ENCODE measurements at regions not wholly inside any gene's neighbourhood (a gene's known extent, or its start where the extent isn't known, plus 50 kb on each side); places are given as distances from the start of the nearest gene placed in this dataset.

GRCh38 chr12:88362439-88362838 is 217.8 kb downstream of the KITLG start:
- DNase-seq (ENCODE audit: low read depth) (peak; percentile 53), FAIRE-seq (no peak)
- Mint-ChIP-seq H3K27ac (ENCODE audit: unreplicated experiment) (peak overlapping the region; percentile 19), H3K27me3 (ENCODE audit: low read depth, unreplicated experiment) (peaks cover 1% of the 10 kb centered on the region), H3K4me3 (ENCODE audit: unreplicated experiment) (no peak overlapping the region), H3K36me3 (ENCODE audit: low read depth, unreplicated experiment) (no peaks in the 10 kb centered on the region), H3K4me1 (ENCODE audit: low read depth, unreplicated experiment) (peaks cover 21% of the 10 kb centered on the region), H3K9me3 (ENCODE audit: unreplicated experiment) (no peaks in the 10 kb centered on the region)
- no peak for TF ChIP-seq EZH2 (IDR thresholded peaks at IDR 0.05; ENCODE audit: insufficient read depth, low read length)
- no peak for TF ChIP-seq CTCF (IDR thresholded peaks at IDR 0.05; ENCODE audit: insufficient read depth, low read depth, low read length)
- no peaks in the 10 kb centered on the region for H3K4me1 ChIP-seq (ENCODE audit: insufficient read depth, low read length)
- no peak overlapping the region for H3K27ac ChIP-seq (ENCODE audit: low read depth, low read length)
- H3K9me3 ChIP-seq (ENCODE audit: insufficient read depth, low read depth, low read length) = no peaks in the 10 kb centered on the region
- H4K20me1 ChIP-seq (ENCODE audit: insufficient read depth, low read length) = no peaks in the 10 kb centered on the region
- H3K4me3 ChIP-seq (ENCODE audit: insufficient read depth, low read depth, low read length) = no peak overlapping the region
- no peaks in the 10 kb centered on the region for H3K27me3 ChIP-seq (ENCODE audit: insufficient read depth, low read length)
- H2AFZ ChIP-seq (ENCODE audit: low read depth, low read length) = no peak overlapping the region
- H3K36me3 ChIP-seq (ENCODE audit: insufficient read depth, low read length) = no peaks in the 10 kb centered on the region
- H3K9ac ChIP-seq (ENCODE audit: low read length) = no peak overlapping the region
- H3K79me2 ChIP-seq (ENCODE audit: insufficient read depth, low read length) = no peaks in the 10 kb centered on the region
- no peak overlapping the region for H3K4me2 ChIP-seq (ENCODE audit: low read length)

- Mint-ChIP-seq H3K27me3 (ENCODE audit: low read depth, unreplicated experiment) (no peaks in the 10 kb centered on the region), H3K4me3 (ENCODE audit: unreplicated experiment) (no peak overlapping the region), H3K9me3 (ENCODE audit: unreplicated experiment) (peaks cover 6% of the 10 kb centered on the region), H3K27ac (ENCODE audit: unreplicated experiment) (no peak overlapping the region), H3K4me1 (ENCODE audit: low read depth, unreplicated experiment) (peaks cover 21% of the 10 kb centered on the region), H3K36me3 (ENCODE audit: low read depth, unreplicated experiment) (no peaks in the 10 kb centered on the region)
- H3K4me2 ChIP-seq (ENCODE audit: low read length) = no peak overlapping the region
- FAIRE-seq (no peak), DNase-seq (ENCODE audit: low read depth) (no peak)
- no peak overlapping the region for H3K27ac ChIP-seq (ENCODE audit: low read depth, low read length)
- H3K4me1 ChIP-seq (ENCODE audit: insufficient read depth, low read length) = no peaks in the 10 kb centered on the region
- no peaks in the 10 kb centered on the region for H3K27me3 ChIP-seq (ENCODE audit: insufficient read depth, low read length)
- no peaks in the 10 kb centered on the region for H4K20me1 ChIP-seq (ENCODE audit: insufficient read depth, low read length)
- H3K79me2 ChIP-seq (ENCODE audit: insufficient read depth, low read length) = no peaks in the 10 kb centered on the region
- H3K4me3 ChIP-seq (ENCODE audit: insufficient read depth, low read depth, low read length) = no peak overlapping the region
- TF ChIP-seq CTCF (IDR thresholded peaks at IDR 0.05; ENCODE audit: insufficient read depth, low read depth, low read length) (no peak), EZH2 (IDR thresholded peaks at IDR 0.05; ENCODE audit: insufficient read depth, low read length) (no peak)
- H3K36me3 ChIP-seq (ENCODE audit: insufficient read depth, low read length) = no peaks in the 10 kb centered on the region
- H3K9ac ChIP-seq (ENCODE audit: low read length) = no peak overlapping the region
- H2AFZ ChIP-seq (ENCODE audit: low read depth, low read length) = no peak overlapping the region
- no peaks in the 10 kb centered on the region for H3K9me3 ChIP-seq (ENCODE audit: insufficient read depth, low read depth, low read length)
Observed at GRCh38 chr12:88365403-88365802, 214.9 kb downstream of the KITLG start.

GRCh38 chr12:88366101-88366500 is 214.2 kb downstream of the KITLG start:
- Histone ChIP-seq H3K9me3 (ENCODE audit: insufficient read depth, low read depth, low read length) (no peaks in the 10 kb centered on the region), H3K4me1 (ENCODE audit: insufficient read depth, low read length) (no peaks in the 10 kb centered on the region), H3K4me3 (ENCODE audit: insufficient read depth, low read depth, low read length) (no peak overlapping the region), H3K36me3 (ENCODE audit: insufficient read depth, low read length) (no peaks in the 10 kb centered on the region), H3K27me3 (ENCODE audit: insufficient read depth, low read length) (no peaks in the 10 kb centered on the region), H3K4me2 (ENCODE audit: low read length) (no peak overlapping the region), H3K9ac (ENCODE audit: low read length) (no peak overlapping the region), H4K20me1 (ENCODE audit: insufficient read depth, low read length) (no peaks in the 10 kb centered on the region), H3K27ac (ENCODE audit: low read depth, low read length) (no peak overlapping the region), H3K79me2 (ENCODE audit: insufficient read depth, low read length) (no peaks in the 10 kb centered on the region), H2AFZ (ENCODE audit: low read depth, low read length) (no peak overlapping the region)
- Mint-ChIP-seq H3K27me3 (ENCODE audit: low read depth, unreplicated experiment) (no peaks in the 10 kb centered on the region), H3K9me3 (ENCODE audit: unreplicated experiment) (peaks cover 6% of the 10 kb centered on the region), H3K4me3 (ENCODE audit: unreplicated experiment) (no peak overlapping the region), H3K4me1 (ENCODE audit: low read depth, unreplicated experiment) (peaks cover 21% of the 10 kb centered on the region), H3K27ac (ENCODE audit: unreplicated experiment) (no peak overlapping the region), H3K36me3 (ENCODE audit: low read depth, unreplicated experiment) (no peaks in the 10 kb centered on the region)
- no peak for TF ChIP-seq CTCF (IDR thresholded peaks at IDR 0.05; ENCODE audit: insufficient read depth, low read depth, low read length)
- TF ChIP-seq EZH2 (IDR thresholded peaks at IDR 0.05; ENCODE audit: insufficient read depth, low read length) = no peak
- DNase-seq (ENCODE audit: low read depth) (no peak), FAIRE-seq (no peak)

Data from astrocyte (in vitro differentiated cells and primary cell).